IMR-90 (cell line): ENCODE measurements at regions not wholly inside any gene's neighbourhood (a gene's known extent, or its start where the extent isn't known, plus 50 kb on each side); places are given as distances from the start of the nearest gene placed in this dataset.

Experiments
- ATAC-seq: fragments of 200-7000 bp; cut with Tn5 transposase; 2 replicates; pipeline ENCODE4 v1.9.1; 2020; ENCODE audit warnings: low read depth, mild to moderate bottlenecking, moderate library complexity
- BruUV-seq: library from RNA; stranded (reverse); fragments of 400-500 nt; replicated peaks from 2 replicates; lab custom pipeline; 2021; lab: Mats Ljungman, UMichigan
- CTCF ChIA-PET: fragments of 300-600 bp; formaldehyde crosslinking; extraction: SDS; loops from one replicate; lab custom pipeline; 2021; ENCODE audit warnings: antibody characterized with exemption; lab: Yijun Ruan, JAX
- POLR2A ChIA-PET: fragments of 300-600 bp; sonication (Branson Sonifier 250); formaldehyde crosslinking; loops from one replicate; lab custom pipeline; 2022; ENCODE audit warnings: antibody characterized with exemption; ENCODE audit not compliant: unreplicated experiment; lab: Charles Lee
- DNase-seq: peaks from one replicate; pipeline ENCODE4 v3.0.0; 2013
- H2AFZ ChIP-seq: replicated peaks from 2 replicates; pipeline ENCODE3; 2013; ENCODE audit warnings: low read length, mild to moderate bottlenecking; ENCODE audit not compliant: poor library complexity
- H2AK5ac ChIP-seq: 2 replicates; pipeline ENCODE4 v1.6.1; 2013; ENCODE audit warnings: low read depth, low read length, inconsistent platforms
- H2AK9ac ChIP-seq: replicated peaks from 2 replicates; pipeline ENCODE3; 2013; ENCODE audit warnings: mild to moderate bottlenecking, low read depth, low read length, moderate library complexity; ENCODE audit not compliant: poor library complexity
- H2BK120ac ChIP-seq: 2 replicates; pipeline ENCODE4 v1.6.1; 2013; ENCODE audit warnings: low read depth, low read length, inconsistent platforms
- H2BK15ac ChIP-seq: 3 replicates; pipeline ENCODE4 v1.6.1; 2013; ENCODE audit warnings: low read depth, low read length, inconsistent platforms
- H2BK20ac ChIP-seq: 2 replicates; pipeline ENCODE4 v1.6.1; 2013; ENCODE audit warnings: low read depth, mild to moderate bottlenecking, inconsistent platforms, low read length, moderate library complexity
- H2BK5ac ChIP-seq: 2 replicates; pipeline ENCODE4 v1.6.1; 2013; ENCODE audit warnings: mild to moderate bottlenecking, low read depth, low read length, inconsistent platforms; ENCODE audit not compliant: poor library complexity, severe bottlenecking
- H3K14ac ChIP-seq: replicated peaks from 2 replicates; pipeline ENCODE4 v1.6.1; 2013; ENCODE audit warnings: low read depth, low read length, inconsistent platforms
- H3K18ac ChIP-seq: 2 replicates; pipeline ENCODE4 v1.6.1; 2013; ENCODE audit warnings: low read depth, low read length, control low read depth
- H3K23ac ChIP-seq: 2 replicates; pipeline ENCODE4 v1.6.1; 2013; ENCODE audit warnings: low read depth, low read length, inconsistent platforms
- H3K27ac ChIP-seq: 2 replicates; pipeline ENCODE4 v1.5.1; 2013; ENCODE audit warnings: mild to moderate bottlenecking, control low read depth, low read length; ENCODE audit not compliant: insufficient read depth
- H3K27me3 ChIP-seq: 2 replicates; pipeline ENCODE4 v1.6.1; 2013; ENCODE audit warnings: low read length; ENCODE audit not compliant: control insufficient read depth, insufficient read depth
- H3K36me3 ChIP-seq: 2 replicates; pipeline ENCODE4 v1.6.1; 2013; ENCODE audit warnings: low read length, mixed read lengths; ENCODE audit not compliant: control insufficient read depth, insufficient read depth
- H3K4ac ChIP-seq: 2 replicates; pipeline ENCODE4 v1.6.1; 2013; ENCODE audit warnings: low read depth, low read length, inconsistent platforms
- H3K4me1 ChIP-seq: 2 replicates; pipeline ENCODE4 v1.6.1; 2013; ENCODE audit warnings: low read length, mixed read lengths; ENCODE audit not compliant: control insufficient read depth, insufficient read depth
- H3K4me2 ChIP-seq: 2 replicates; pipeline ENCODE4 v1.6.1; 2013; ENCODE audit warnings: low read depth, mild to moderate bottlenecking, control low read depth, low read length, moderate library complexity
- H3K4me3 ChIP-seq: 2 replicates; pipeline ENCODE4 v1.5.1; 2013; ENCODE audit warnings: low read depth, mild to moderate bottlenecking, control low read depth, low read length, moderate library complexity; ENCODE audit not compliant: insufficient read depth
- H3K56ac ChIP-seq: 2 replicates; pipeline ENCODE4 v1.6.1; 2013; ENCODE audit warnings: low read length, inconsistent platforms; ENCODE audit not compliant: insufficient read depth; ENCODE audit errors: extremely low read depth
- H3K79me1 ChIP-seq, 2 experiments: 2 replicates each; pipeline ENCODE4 v1.6.1; 2013; ENCODE audit warnings: low read length in 2 of 2, inconsistent platforms in 1 of 2, low read depth in 1 of 2
- H3K9ac ChIP-seq: 2 replicates; pipeline ENCODE4 v1.6.1; 2013; ENCODE audit warnings: low read depth, low read length, control low read depth
- H3K9me1 ChIP-seq: 2 replicates; pipeline ENCODE4 v1.6.1; 2013; ENCODE audit warnings: low read length, inconsistent platforms; ENCODE audit not compliant: insufficient read depth
- H3K9me3 ChIP-seq: 2 replicates; pipeline ENCODE4 v1.6.1; 2013; ENCODE audit warnings: low read length; ENCODE audit not compliant: control insufficient read depth, insufficient read depth
- H4K20me1 ChIP-seq: 2 replicates; pipeline ENCODE4 v1.6.1; 2013; ENCODE audit warnings: low read length, inconsistent platforms; ENCODE audit not compliant: insufficient read depth
- H4K5ac ChIP-seq: 2 replicates; pipeline ENCODE4 v1.6.1; 2013; ENCODE audit warnings: mild to moderate bottlenecking, low read depth, low read length, control low read depth
- H4K8ac ChIP-seq, 2 experiments: 2 replicates each; pipeline ENCODE4 v1.6.1; 2013; ENCODE audit warnings: low read depth in 2 of 2, low read length in 2 of 2, control low read depth in 1 of 2, inconsistent platforms in 1 of 2
- H4K91ac ChIP-seq: 2 replicates; pipeline ENCODE4 v1.6.1; 2013; ENCODE audit warnings: low read depth, low read length, inconsistent platforms; ENCODE audit not compliant: insufficient read depth
- MAFK ChIP-seq: IDR thresholded peaks from 2 replicates; pipeline ENCODE4 v1.6.1; 2012; ENCODE audit warnings: low read depth, low read length, improper control_type of control experiment
- NFE2L2 ChIP-seq: fragments of 150-350 bp; IDR thresholded peaks from 2 replicates; pipeline ENCODE4 v1.6.1; 2016; ENCODE audit warnings: low read depth, mild to moderate bottlenecking, low read length
- WGBS, 2 experiments: methylation state at CpG; one replicate each; pipeline versions ENCODE4 v1.1.5 to v1.1.7; 2013; ENCODE audit warnings: missing lambda C conversion rate in 2 of 2; ENCODE audit not compliant: insufficient read length in 1 of 2; ENCODE audit errors: extremely low coverage in 2 of 2; 5-methylcytosine and 5-hydroxymethylcytosine counted together
- dilution Hi-C: fragments of 300-500 bp; cut with HindIII; formaldehyde crosslinking; loops from one replicate; pipeline ENCODE4 v1.14.3; 2018; ENCODE audit warnings: low sequenced_read_pairs; ENCODE audit not compliant: unreplicated experiment
- in situ Hi-C: fragments of 300-500 bp; cut with MboI; formaldehyde crosslinking; loops from 3 replicates; pipeline ENCODE4 v1.14.3; 2019; ENCODE audit warnings: low sequenced_read_pairs, inconsistent platforms, mixed read lengths
- intact Hi-C: fragments of 100-400 bp; cut with micrococcal nuclease; formaldehyde crosslinking; loops from 2 replicates; pipeline ENCODE4 v1.10.0; 2022

DNA sequence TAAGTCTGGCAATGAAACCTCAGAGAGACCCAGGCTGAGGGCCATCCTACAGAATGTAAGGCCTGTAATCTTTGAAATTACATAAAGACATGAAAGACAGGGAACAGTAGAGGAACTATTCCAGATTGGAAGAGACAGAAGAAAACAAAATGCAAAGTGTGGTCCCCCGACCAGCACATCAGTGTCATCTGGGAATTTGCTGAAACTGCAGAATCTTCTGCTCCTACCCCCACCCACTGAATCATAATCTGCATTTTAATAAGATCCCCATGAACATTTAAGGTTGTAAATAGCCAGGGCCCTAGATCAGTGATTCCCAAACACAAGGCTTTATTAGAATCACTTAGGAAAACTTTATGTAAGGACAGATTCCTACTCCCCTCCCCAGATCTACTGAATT, 154.4 kb downstream of the NOC3L start:
- H2AFZ ChIP-seq: no peak overlapping the region
- ATAC-seq: no peak
- no peak overlapping the region for H2BK120ac ChIP-seq
- no peak overlapping the region for H3K18ac ChIP-seq
- ChIA-PET POLR2A (no interaction called here), CTCF (no interaction called here)
- no peaks in the 10 kb centered on the region for H3K36me3 ChIP-seq
- in situ Hi-C loops (no loop called here), dilution Hi-C loops (no loop called here), intact Hi-C loops (loop anchor here (10.0 kb wide), 2 partner anchors 124 to 214 kb away; partner anchors contain the start of gene PLCE1)
- no peak overlapping the region for H4K91ac ChIP-seq
- no peak overlapping the region for H2AK5ac ChIP-seq
- no peaks in the 10 kb centered on the region for H4K20me1 ChIP-seq
- no peaks in the 10 kb centered on the region for H3K27me3 ChIP-seq
- H3K9me1 ChIP-seq: peaks cover 6% of the 10 kb centered on the region; the same call in 1 of the 2 replicates
- no peak overlapping the region for H2BK20ac ChIP-seq
- no peak overlapping the region for H3K9ac ChIP-seq
- H3K14ac ChIP-seq: no peak overlapping the region
- no peak overlapping the region for H2BK5ac ChIP-seq
- no peaks in the 10 kb centered on the region for H3K9me3 ChIP-seq
- no peak for DNase-seq
- H3K27ac ChIP-seq: no peak overlapping the region
- H3K4ac ChIP-seq: no peak overlapping the region
- TF ChIP-seq NFE2L2 (no peak), MAFK (peak; percentile 65)
- BruUV-seq: no TSS peak
- H3K4me3 ChIP-seq: no peak overlapping the region
- H3K56ac ChIP-seq: no peak overlapping the region
- no CpG with 5 or more reads among the region's 1 CpG for WGBS, 2 experiments
- H4K8ac ChIP-seq: no peak overlapping the region
- no peak overlapping the region for H2AK9ac ChIP-seq
- no peak overlapping the region for H2BK15ac ChIP-seq
- H3K79me1 ChIP-seq: no peaks in the 10 kb centered on the region
- no peak overlapping the region for H4K5ac ChIP-seq
- H3K4me1 ChIP-seq: peaks cover 8% of the 10 kb centered on the region; the same call in 1 of the 2 replicates
- no peak overlapping the region for H3K23ac ChIP-seq
- H3K4me2 ChIP-seq: no peak overlapping the region
